Vagina (tissue), 2 donors: ENCODE measurements at regions not wholly inside any gene's neighbourhood (a gene's known extent, or its start where the extent isn't known, plus 50 kb on each side); places are given as distances from the start of the nearest gene placed in this dataset.

Experiments
- CTCF ChIP-seq, 3 experiments: fragments of 450-650 bp in 2 of 3; fragments of 200-600 bp in 1 of 3; sonication (generic) in 1 of 3; IDR thresholded peaks; one replicate each; pipeline ENCODE4 v1.5.1; 2017 to 2019; ENCODE audit warnings: antibody characterized with exemption in 3 of 3, mild to moderate bottlenecking in 2 of 3, moderate library complexity in 2 of 3
- POLR2A ChIP-seq, 2 donors: fragments of 450-650 bp; IDR thresholded peaks; one replicate each; pipeline ENCODE4 v1.6.1; 2017; ENCODE audit warnings: antibody characterized with exemption in 2 of 2, mild to moderate bottlenecking in 2 of 2, moderate library complexity in 2 of 2

DNA sequence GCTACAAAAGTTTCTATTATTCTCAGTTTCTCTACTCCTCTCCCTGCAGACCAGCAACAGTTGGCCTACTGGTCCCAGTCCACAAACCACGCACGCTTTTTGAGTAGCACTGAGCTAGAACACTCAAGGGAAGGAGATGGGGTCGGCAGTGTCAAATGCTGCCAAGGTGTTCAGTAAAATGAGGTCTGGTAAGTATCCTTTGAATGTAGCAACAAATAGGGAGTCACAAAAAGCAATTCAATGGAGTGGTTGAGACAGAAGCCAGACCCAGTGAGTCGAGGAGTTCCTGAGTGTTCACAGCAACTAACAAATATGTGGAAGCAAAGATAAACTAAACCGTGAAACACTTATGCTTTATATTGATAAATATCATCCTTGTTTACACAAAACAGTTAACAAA, 355.7 kb downstream of the MID1IP1 start:
- TF ChIP-seq POLR2A (IDR thresholded peaks at IDR 0.05): no peak
- TF ChIP-seq CTCF (IDR thresholded peaks at IDR 0.05): no peak
